Ishikawa (cell line): ENCODE measurements at regions not wholly inside any gene's neighbourhood (a gene's known extent, or its start where the extent isn't known, plus 50 kb on each side); places are given as distances from the start of the nearest gene placed in this dataset.

ENCODE experiments used
- CEBPB ChIP-seq: IDR thresholded peaks from 2 replicates; pipeline ENCODE4 v1.6.1; 2012
- CREB1 ChIP-seq: IDR thresholded peaks from 2 replicates; pipeline ENCODE4 v1.6.1; 2012; ENCODE audit warnings: low read depth
- MAX ChIP-seq: IDR thresholded peaks from 2 replicates; pipeline ENCODE4 v1.6.1; 2012
- TAF1 ChIP-seq: IDR thresholded peaks from 2 replicates; pipeline ENCODE4 v1.6.1; 2012; ENCODE audit warnings: low read depth, mild to moderate bottlenecking

- TF ChIP-seq MAX (no peak), CREB1 (no peak), CEBPB (no peak), TAF1 (no peak)
These were observed 179.1 kb downstream of the KITLG start for GRCh38 chr12:88401155-88401554.
